HL-60/S4 (cell line): ENCODE measurements at regions not wholly inside any gene's neighbourhood (a gene's known extent, or its start where the extent isn't known, plus 50 kb on each side); places are given as distances from the start of the nearest gene placed in this dataset.
"Not testable (repeated sequence)": the region's sequence is repeated elsewhere in the genome, so short reads cannot be mapped to it uniquely, and the experiment has no call there.

Experiments
- in situ Hi-C: fragments of 300-500 bp; cut with MboI; formaldehyde crosslinking; loops from 2 replicates; pipeline ENCODE4 v1.14.3; 2022; ENCODE audit warnings: low sequenced_read_pairs

GRCh38 chr1:96130432-96130831 is 591.2 kb upstream of the PTBP2 start:
- in situ Hi-C loops = no loop called here

- in situ Hi-C loops = no loop called here
Measured at GRCh38 chr1:96144636-96145035, 576.9 kb upstream of the PTBP2 start.

- in situ Hi-C loops = no loop called here
Measured at GRCh38 chr1:96145492-96145891, 576.1 kb upstream of the PTBP2 start.

- in situ Hi-C loops = not testable (repeated sequence)
Measured at GRCh38 chr1:96152957-96153356, 568.6 kb upstream of the PTBP2 start.

GRCh38 chr1:96157101-96157500 is 564.5 kb upstream of the PTBP2 start:
- in situ Hi-C loops = no loop called here

- in situ Hi-C loops = no loop called here
Measured at GRCh38 chr1:96159379-96159778, 562.2 kb upstream of the PTBP2 start.

GRCh38 chr1:96164053-96164452 is 557.5 kb upstream of the PTBP2 start:
- in situ Hi-C loops = no loop called here

GRCh38 chr1:96178053-96178452 is 543.5 kb upstream of the PTBP2 start:
- in situ Hi-C loops = no loop called here

- in situ Hi-C loops = no loop called here
Measured at GRCh38 chr1:96183485-96183884, 538.1 kb upstream of the PTBP2 start.

GRCh38 chr1:96183928-96184327 is 537.7 kb upstream of the PTBP2 start:
- in situ Hi-C loops = no loop called here

GRCh38 chr1:96185181-96185580 is 536.4 kb upstream of the PTBP2 start:
- in situ Hi-C loops = no loop called here

GRCh38 chr1:96187020-96187419 is 534.6 kb upstream of the PTBP2 start:
- in situ Hi-C loops = no loop called here

- in situ Hi-C loops = no loop called here
Measured at GRCh38 chr1:96191165-96191564, 530.4 kb upstream of the PTBP2 start.

GRCh38 chr1:96206451-96206850 is 515.1 kb upstream of the PTBP2 start:
- in situ Hi-C loops = no loop called here

- in situ Hi-C loops = no loop called here
Measured at GRCh38 chr1:96207936-96208335, 513.6 kb upstream of the PTBP2 start.

GRCh38 chr1:96208428-96208827 is 513.2 kb upstream of the PTBP2 start:
- in situ Hi-C loops = no loop called here

- in situ Hi-C loops = no loop called here
Measured at GRCh38 chr1:96210054-96210453, 511.5 kb upstream of the PTBP2 start.

- in situ Hi-C loops = no loop called here
Measured at GRCh38 chr1:96211202-96211601, 510.4 kb upstream of the PTBP2 start.

- in situ Hi-C loops = no loop called here
Measured at GRCh38 chr1:96214982-96215381, 506.6 kb upstream of the PTBP2 start.

GRCh38 chr1:96220651-96221050 is 500.9 kb upstream of the PTBP2 start:
- in situ Hi-C loops = no loop called here

GRCh38 chr1:96222701-96223100 is 498.9 kb upstream of the PTBP2 start:
- in situ Hi-C loops = no loop called here

- in situ Hi-C loops = not testable (repeated sequence)
Measured at GRCh38 chr1:96224229-96224628, 497.4 kb upstream of the PTBP2 start.

- in situ Hi-C loops = loop anchor here (25.0 kb wide), 1 partner anchor 604 kb away; no protein-coding TSS in a partner anchor
Measured at GRCh38 chr1:96233422-96233821, 488.2 kb upstream of the PTBP2 start.

GRCh38 chr1:96234299-96234698 is 487.3 kb upstream of the PTBP2 start:
- in situ Hi-C loops = loop anchor here (25.0 kb wide), 1 partner anchor 603 kb away; no protein-coding TSS in a partner anchor
